Superior temporal gyrus (tissue), 1 donor: ENCODE measurements at regions not wholly inside any gene's neighbourhood (a gene's known extent, or its start where the extent isn't known, plus 50 kb on each side); places are given as distances from the start of the nearest gene placed in this dataset.

ENCODE experiments used
- DNase-seq: peaks from one replicate; pipeline ENCODE4 v3.0.0-alpha.2; 2016; ENCODE audit errors: extremely low spot score

- no peak for DNase-seq
These were observed 328.9 kb upstream of the TRPC7 start for GRCh38 chr5:136694258-136694657.

GRCh38 chr5:136689552-136689951 lies 324.2 kb upstream of the TRPC7 start:
- DNase-seq = no peak

GRCh38 chr5:136686192-136686872 lies 321.0 kb upstream of the TRPC7 start:
- no peak for DNase-seq

GRCh38 chr5:136682986-136683385 lies 317.6 kb upstream of the TRPC7 start:
- DNase-seq = no peak

- no peak for DNase-seq
These were observed 313.9 kb upstream of the TRPC7 start for GRCh38 chr5:136679233-136679632.

GRCh38 chr5:136677217-136677616 lies 311.9 kb upstream of the TRPC7 start:
- DNase-seq = no peak

GRCh38 chr5:136676685-136677084 lies 311.3 kb upstream of the TRPC7 start:
- no peak for DNase-seq

GRCh38 chr5:136675769-136676168 lies 310.4 kb upstream of the TRPC7 start:
- no peak for DNase-seq

- DNase-seq = no peak
These were observed 308.8 kb upstream of the TRPC7 start for GRCh38 chr5:136674178-136674577.

- no peak for DNase-seq
These were observed 302.4 kb upstream of the TRPC7 start for GRCh38 chr5:136667789-136668188.

- no peak for DNase-seq
These were observed 301.8 kb upstream of the TRPC7 start for GRCh38 chr5:136666970-136667620.

- no peak for DNase-seq
These were observed 300.0 kb upstream of the TRPC7 start for GRCh38 chr5:136665331-136665730.

- DNase-seq = no peak
These were observed 295.7 kb upstream of the TRPC7 start for GRCh38 chr5:136661026-136661425.

- no peak for DNase-seq
These were observed 291.5 kb upstream of the TRPC7 start for GRCh38 chr5:136656811-136657210.

GRCh38 chr5:136655468-136655867 lies 290.1 kb upstream of the TRPC7 start:
- DNase-seq = no peak

GRCh38 chr5:136646915-136647314 lies 281.6 kb upstream of the TRPC7 start:
- DNase-seq = no peak

- DNase-seq = no peak
These were observed 277.6 kb upstream of the TRPC7 start for GRCh38 chr5:136642976-136643375.

- no peak for DNase-seq
These were observed 274.3 kb upstream of the TRPC7 start for GRCh38 chr5:136639616-136640015.

- DNase-seq = no peak
These were observed 272.7 kb upstream of the TRPC7 start for GRCh38 chr5:136638084-136638483.

- DNase-seq = no peak
These were observed 270.7 kb upstream of the TRPC7 start for GRCh38 chr5:136636001-136636400.

GRCh38 chr5:136631186-136631585 lies 265.8 kb upstream of the TRPC7 start:
- no peak for DNase-seq

- no peak for DNase-seq
These were observed 263.9 kb upstream of the TRPC7 start for GRCh38 chr5:136629125-136629792.

- no peak for DNase-seq
These were observed 261.2 kb upstream of the TRPC7 start for GRCh38 chr5:136626531-136626930.
